ENCODE measurements at regions not wholly inside any gene's neighbourhood (a gene's known extent, or its start where the extent isn't known, plus 50 kb on each side); places are given as distances from the start of the nearest gene placed in this dataset.
"Not testable (repeated sequence)": the region's sequence is repeated elsewhere in the genome, so short reads cannot be mapped to it uniquely, and the experiment has no call there.

DNA sequence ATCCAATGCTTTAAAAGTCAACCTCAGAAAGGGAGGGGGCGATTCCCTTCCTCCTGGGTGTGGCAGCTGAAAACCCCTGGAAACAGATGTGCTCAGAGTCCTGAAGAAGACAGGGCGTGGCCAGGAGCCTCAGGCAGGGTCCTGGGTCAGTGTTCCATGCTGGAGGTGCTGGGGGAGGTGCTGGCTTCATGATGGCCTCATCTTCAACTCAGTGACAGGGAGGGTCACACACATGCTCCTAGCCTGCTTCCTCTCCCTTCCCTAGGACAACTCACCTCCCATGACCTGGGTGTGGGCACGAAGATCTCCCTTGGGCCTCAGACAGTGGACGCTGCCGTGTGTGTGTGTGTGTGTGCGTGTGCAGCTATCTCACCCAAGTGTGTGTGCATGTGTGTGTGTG is 245.6 kb upstream of the B3GAT1 start:
- POLR2A ChIA-PET, result no interaction called here
- H3K4me3 ChIP-seq (ENCODE audit: low read depth, low read length), result no peak overlapping the region
- TF ChIP-seq, protein P1, sequence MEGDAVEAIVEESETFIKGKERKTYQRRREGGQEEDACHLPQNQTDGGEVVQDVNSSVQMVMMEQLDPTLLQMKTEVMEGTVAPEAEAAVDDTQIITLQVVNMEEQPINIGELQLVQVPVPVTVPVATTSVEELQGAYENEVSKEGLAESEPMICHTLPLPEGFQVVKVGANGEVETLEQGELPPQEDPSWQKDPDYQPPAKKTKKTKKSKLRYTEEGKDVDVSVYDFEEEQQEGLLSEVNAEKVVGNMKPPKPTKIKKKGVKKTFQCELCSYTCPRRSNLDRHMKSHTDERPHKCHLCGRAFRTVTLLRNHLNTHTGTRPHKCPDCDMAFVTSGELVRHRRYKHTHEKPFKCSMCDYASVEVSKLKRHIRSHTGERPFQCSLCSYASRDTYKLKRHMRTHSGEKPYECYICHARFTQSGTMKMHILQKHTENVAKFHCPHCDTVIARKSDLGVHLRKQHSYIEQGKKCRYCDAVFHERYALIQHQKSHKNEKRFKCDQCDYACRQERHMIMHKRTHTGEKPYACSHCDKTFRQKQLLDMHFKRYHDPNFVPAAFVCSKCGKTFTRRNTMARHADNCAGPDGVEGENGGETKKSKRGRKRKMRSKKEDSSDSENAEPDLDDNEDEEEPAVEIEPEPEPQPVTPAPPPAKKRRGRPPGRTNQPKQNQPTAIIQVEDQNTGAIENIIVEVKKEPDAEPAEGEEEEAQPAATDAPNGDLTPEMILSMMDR (IDR thresholded peaks at IDR 0.05; ENCODE audit: insufficient read depth, low read length, missing control alignments), result no peak
- no peak for DNase-seq (ENCODE audit: low read depth, low spot score)
- CTCF ChIA-PET, result no interaction called here

DNA sequence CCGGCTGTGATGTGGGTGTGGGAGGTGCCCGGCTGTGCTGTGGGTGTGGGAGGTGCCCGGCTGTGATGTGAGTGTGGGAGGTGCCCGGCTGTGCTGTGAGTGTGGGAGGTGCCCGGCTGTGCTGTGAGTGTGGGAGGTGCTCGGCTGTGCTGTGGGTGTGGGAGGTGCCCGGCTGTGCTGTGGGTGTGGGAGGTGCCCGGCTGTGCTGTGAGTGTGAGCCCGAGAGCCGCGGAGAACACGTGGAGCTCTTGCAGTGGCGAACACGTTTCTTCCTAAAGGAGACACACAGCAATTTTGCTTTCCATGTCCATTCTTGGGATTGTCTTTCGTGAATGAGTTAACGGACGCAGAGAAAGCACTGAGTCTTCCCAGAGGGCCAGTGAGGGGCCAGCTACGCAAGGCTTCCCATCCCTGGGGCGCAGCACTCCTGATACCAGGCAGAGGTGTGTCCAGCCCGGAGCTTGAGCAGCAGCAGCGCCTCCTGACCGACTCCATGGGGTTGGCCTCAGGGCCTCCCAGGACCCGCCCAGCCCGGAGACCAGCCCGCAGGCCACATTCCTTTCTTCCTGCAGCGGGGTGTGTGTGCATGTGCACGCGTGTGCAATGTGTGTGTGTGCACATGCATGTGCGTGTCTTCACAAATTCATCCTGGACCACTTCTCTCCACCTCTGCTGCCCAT is 245.0 kb upstream of the B3GAT1 start:
- DNase-seq (ENCODE audit: low read depth, low spot score), result no peak
- POLR2A ChIA-PET, result no interaction called here

DNA sequence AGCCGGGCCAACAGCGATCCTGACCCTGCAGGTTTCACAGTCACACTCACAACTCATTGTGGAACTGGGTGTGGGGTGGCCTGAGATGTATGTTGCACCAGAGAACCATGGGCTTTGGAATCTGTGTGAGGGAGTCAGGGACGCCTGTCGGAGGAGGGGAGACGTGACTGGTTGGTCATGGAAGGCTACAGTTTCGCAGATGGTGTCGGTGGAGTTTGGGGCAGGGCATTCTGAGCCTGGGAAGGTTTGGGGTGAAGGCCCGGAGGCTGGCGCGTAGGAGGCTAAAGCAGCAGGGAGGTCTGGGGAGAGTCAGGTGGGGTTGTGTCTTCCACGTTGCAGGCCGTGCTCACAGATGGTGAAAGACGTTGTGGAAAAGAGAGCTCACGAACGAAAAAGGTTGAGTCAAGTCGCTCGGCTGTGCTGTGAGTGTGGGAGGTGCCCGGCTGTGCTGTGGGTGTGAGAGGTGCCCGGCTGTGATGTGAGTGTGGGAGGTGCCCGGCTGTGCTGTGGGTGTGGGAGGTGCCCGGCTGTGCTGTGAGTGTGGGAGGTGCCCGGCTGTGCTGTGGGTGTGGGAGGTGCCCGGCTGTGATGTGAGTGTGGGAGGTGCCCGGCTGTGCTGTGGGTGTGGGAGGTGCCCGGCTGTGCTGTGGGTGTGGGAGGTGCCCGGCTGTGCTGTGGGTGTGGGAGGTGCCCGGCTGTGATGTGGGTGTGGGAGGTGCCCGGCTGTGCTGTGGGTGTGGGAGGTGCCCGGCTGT is 244.2 kb upstream of the B3GAT1 start:
- CTCF ChIA-PET; DNase-seq (ENCODE audit: low read depth, low spot score); H3K4me3 ChIP-seq (ENCODE audit: low read depth, low read length); POLR2A ChIA-PET: not testable (repeated sequence)

More for the DNA sequence above, 245.0 kb upstream of the B3GAT1 start:
- TF ChIP-seq, protein P1 (IDR thresholded peaks at IDR 0.05; ENCODE audit: insufficient read depth, low read length, missing control alignments), result no peak
- no peak overlapping the region for H3K4me3 ChIP-seq (ENCODE audit: low read depth, low read length)
- CTCF ChIA-PET, result no interaction called here

DNA sequence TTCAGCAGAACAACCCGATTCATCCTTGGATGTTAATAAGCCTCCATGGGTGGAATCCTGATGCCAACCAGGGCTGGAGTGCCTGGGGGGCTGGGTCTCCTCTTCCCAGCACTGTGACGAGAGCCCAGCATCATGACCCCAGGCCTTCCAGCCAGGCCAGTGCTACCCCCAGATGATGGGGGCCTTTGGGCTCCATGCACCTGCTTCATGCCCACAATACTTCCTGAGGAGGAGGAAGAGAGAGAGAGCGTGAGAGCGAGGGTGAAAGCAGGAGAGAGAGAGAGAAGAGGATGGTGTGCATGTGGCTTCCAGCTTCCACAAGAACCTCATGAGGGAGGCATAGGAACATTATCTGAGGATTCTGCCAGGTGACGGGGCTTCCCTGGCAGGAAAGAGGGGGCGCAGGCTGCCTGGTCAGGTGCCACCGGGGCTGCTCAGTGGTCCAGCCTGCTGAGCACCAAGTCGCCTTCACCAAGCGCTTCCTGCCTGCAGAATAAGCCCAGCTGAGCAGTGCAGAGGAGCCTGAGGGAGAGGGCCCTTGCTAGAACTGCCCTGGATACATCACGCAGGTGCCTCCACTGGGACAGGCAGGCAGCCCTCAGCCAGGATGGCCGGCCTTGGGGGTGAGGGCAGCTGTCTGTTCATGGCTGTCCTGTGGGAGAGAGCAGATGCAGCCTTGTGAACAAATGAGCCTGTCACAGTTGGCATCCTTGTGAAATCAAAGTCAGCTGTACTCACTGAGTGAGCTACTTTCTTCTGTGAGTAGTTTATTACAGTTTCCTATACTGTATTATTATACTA is 243.3 kb upstream of the B3GAT1 start:
- no peak for DNase-seq (ENCODE audit: low read depth, low spot score)
- ChIA-PET CTCF (no interaction called here), POLR2A (no interaction called here)
- H3K4me3 ChIP-seq (ENCODE audit: low read depth, low read length), result no peak overlapping the region
- TF ChIP-seq, protein P1 (IDR thresholded peaks at IDR 0.05; ENCODE audit: insufficient read depth, low read length, missing control alignments), result no peak

DNA sequence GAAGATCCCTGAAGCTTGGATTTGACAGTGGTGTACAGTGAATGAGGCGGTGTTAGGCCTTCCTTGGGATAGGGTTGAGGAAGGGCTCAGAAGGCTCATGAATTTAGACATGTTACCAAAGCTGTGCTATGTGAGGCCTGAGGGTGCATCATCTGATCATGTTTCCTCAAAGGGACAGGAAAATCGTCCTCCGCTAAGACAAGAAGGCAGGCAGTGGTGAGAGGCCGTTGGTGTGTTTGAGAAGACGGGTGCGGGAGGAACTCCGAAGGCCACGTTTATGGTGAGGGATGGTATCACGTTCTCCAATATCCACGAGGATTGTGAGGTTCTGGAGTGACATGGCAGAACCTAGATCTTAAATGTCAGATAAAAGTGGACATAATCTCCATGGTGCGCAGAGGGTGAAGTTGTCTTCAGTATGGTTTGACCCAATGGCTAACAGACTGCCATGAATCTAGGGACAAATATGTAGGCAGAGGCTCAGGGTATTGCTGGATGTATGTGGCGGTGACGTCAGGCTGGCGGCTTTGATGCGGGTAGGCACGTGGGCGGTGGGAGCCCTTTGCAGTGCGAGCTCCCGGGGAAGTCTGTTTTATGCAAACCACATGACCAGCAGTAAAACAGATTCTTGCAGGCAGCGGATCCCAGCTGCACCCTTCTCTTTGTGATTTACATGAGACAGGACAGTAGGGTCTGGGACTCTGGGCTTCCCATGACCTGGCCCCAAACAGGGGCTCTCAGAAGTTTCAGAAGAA is 242.3 kb upstream of the B3GAT1 start:
- TF ChIP-seq, protein P1 (IDR thresholded peaks at IDR 0.05; ENCODE audit: insufficient read depth, low read length, missing control alignments), result no peak
- no peak overlapping the region for H3K4me3 ChIP-seq (ENCODE audit: low read depth, low read length)
- POLR2A ChIA-PET, result no interaction called here
- CTCF ChIA-PET, result no interaction called here
- no peak for DNase-seq (ENCODE audit: low read depth, low spot score)

DNA sequence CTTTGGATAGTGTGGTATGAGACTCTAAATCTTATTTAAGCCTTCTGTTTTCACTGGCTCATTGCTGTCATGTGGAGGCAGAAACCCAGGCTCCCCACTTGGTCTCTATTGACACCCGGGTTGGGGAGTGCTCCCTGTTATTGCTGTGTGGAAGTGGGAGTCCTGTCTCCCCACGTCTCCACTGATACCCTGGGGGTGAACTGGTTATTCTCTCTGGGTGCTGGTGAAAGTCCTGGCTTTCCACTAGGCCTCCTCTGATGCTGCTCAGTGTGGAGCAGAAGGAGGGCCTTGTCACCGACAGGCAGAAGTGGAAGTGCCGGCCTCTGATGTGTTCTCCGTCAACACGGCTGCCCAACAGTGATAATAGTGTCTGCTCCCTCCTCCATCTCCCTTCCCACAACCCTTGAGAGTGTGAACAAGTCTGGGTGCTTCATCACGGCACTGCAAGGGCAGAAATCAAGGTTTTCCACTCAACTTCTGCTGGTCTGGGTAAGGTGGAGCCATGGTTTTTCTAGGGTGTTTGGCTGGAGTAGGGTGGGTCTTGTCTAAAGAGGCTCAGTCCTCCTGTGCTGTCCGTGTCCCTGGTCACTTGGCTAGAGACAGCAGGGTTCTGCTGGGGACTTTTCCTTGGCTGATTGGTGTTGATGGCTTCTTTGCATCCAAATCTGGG is 240.7 kb upstream of the B3GAT1 start:
- ChIA-PET CTCF (no interaction called here), POLR2A (no interaction called here)
- TF ChIP-seq, protein P1 (IDR thresholded peaks at IDR 0.05; ENCODE audit: insufficient read depth, low read length, missing control alignments), result no peak
- no peak for DNase-seq (ENCODE audit: low read depth, low spot score)
- no peak overlapping the region for H3K4me3 ChIP-seq (ENCODE audit: low read depth, low read length)

Measured in AG04449 (cell line).